ENCODE measurements at regions not wholly inside any gene's neighbourhood (a gene's known extent, or its start where the extent isn't known, plus 50 kb on each side); places are given as distances from the start of the nearest gene placed in this dataset.
"Not testable (repeated sequence)": the region's sequence is repeated elsewhere in the genome, so short reads cannot be mapped to it uniquely, and the experiment has no call there.

DNA sequence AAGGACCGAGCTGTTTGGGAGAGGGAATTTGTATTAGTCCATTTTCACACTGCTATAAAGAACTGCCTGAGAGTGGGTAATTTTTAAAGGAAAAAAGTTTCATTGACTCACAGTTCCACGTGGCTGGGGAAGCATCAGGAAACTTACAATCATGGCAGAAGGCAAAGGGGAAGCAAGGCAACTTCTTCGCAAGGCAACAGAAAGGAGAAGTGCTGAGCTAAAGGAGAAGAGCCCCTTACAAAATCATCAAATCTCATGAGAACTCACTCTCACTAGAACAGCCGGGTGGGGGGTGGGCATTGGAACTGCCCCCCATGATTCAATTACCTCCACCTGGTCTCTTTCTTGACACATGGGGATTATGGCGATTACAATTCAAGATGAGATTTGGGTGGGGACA, 121.8 kb upstream of the SLC13A1 start:
- not testable (repeated sequence) for TF ChIP-seq CTCF (IDR thresholded peaks at IDR 0.05; ENCODE audit: extremely low read depth in 1 of 2, insufficient read depth in 1 of 2, low read depth in 1 of 2, low read length in 2 of 2); EZH2 (IDR thresholded peaks at IDR 0.05; ENCODE audit: borderline replicate concordance, low read depth, low read length, severe bottlenecking); MAX (IDR thresholded peaks at IDR 0.05; ENCODE audit: insufficient read depth, insufficient read length); POLR2AphosphoS5 (IDR thresholded peaks at IDR 0.05; ENCODE audit: insufficient read depth, low read depth, low read length); MYC (IDR thresholded peaks at IDR 0.05; ENCODE audit: low read depth, low read length); POLR2A (IDR thresholded peaks at IDR 0.05; ENCODE audit: low read depth, low read length)

Measured in endothelial cell of umbilical vein (primary cell).